ENCODE measurements at regions not wholly inside any gene's neighbourhood (a gene's known extent, or its start where the extent isn't known, plus 50 kb on each side); places are given as distances from the start of the nearest gene placed in this dataset.

GRCh38 chr3:156620260-156620659 is 54.1 kb upstream of the TIPARP start:
- TF ChIP-seq POLR2A (IDR thresholded peaks at IDR 0.05) (no peak), CTCF (IDR thresholded peaks at IDR 0.05 in 4 of 5, conservative IDR thresholded peaks at IDR 0.05 in 1 of 5) (no peak)

Data from gastrocnemius medialis (tissue), 4 donors.